IPS-18a (cell line): ENCODE measurements at regions not wholly inside any gene's neighbourhood (a gene's known extent, or its start where the extent isn't known, plus 50 kb on each side); places are given as distances from the start of the nearest gene placed in this dataset.

Experiments
- H3K27ac ChIP-seq: one replicate; pipeline ENCODE4 v1.5.1; 2013; ENCODE audit warnings: low read length
- H3K27me3 ChIP-seq: one replicate; pipeline ENCODE4 v1.6.1; 2013; ENCODE audit warnings: mild to moderate bottlenecking, low read length; ENCODE audit not compliant: control insufficient read depth, insufficient read depth
- H3K36me3 ChIP-seq: one replicate; pipeline ENCODE4 v1.6.1; 2013; ENCODE audit warnings: low read depth, low read length; ENCODE audit not compliant: control insufficient read depth
- H3K4me1 ChIP-seq: one replicate; pipeline ENCODE4 v1.6.1; 2013; ENCODE audit warnings: low read depth, low read length; ENCODE audit not compliant: control insufficient read depth
- H3K4me3 ChIP-seq: one replicate; pipeline ENCODE4 v1.5.1; 2013; ENCODE audit warnings: low read length
- H3K9ac ChIP-seq: one replicate; pipeline ENCODE4 v1.6.1; 2013; ENCODE audit warnings: mild to moderate bottlenecking, low read length, moderate library complexity
- H3K9me3 ChIP-seq: one replicate; pipeline ENCODE4 v1.6.1; 2013; ENCODE audit warnings: low read depth, low read length; ENCODE audit not compliant: control insufficient read depth

GRCh38 chr13:50708461-50708860 is 135.0 kb downstream of the DLEU7 start:
- no peaks in the 10 kb centered on the region for H3K4me1 ChIP-seq
- no peaks in the 10 kb centered on the region for H3K36me3 ChIP-seq
- H3K4me3 ChIP-seq = no peak overlapping the region
- no peaks in the 10 kb centered on the region for H3K27me3 ChIP-seq
- H3K9me3 ChIP-seq = no peaks in the 10 kb centered on the region
- no peak overlapping the region for H3K9ac ChIP-seq
- no peak overlapping the region for H3K27ac ChIP-seq

- no peaks in the 10 kb centered on the region for H3K36me3 ChIP-seq
- no peak overlapping the region for H3K27ac ChIP-seq
- no peaks in the 10 kb centered on the region for H3K27me3 ChIP-seq
- no peaks in the 10 kb centered on the region for H3K9me3 ChIP-seq
- no peaks in the 10 kb centered on the region for H3K4me1 ChIP-seq
- H3K4me3 ChIP-seq = no peak overlapping the region
- no peak overlapping the region for H3K9ac ChIP-seq
These were observed 134.4 kb downstream of the DLEU7 start for GRCh38 chr13:50709058-50709457.

GRCh38 chr13:50711131-50711815 is 132.2 kb downstream of the DLEU7 start:
- Histone ChIP-seq H3K36me3 (no peaks in the 10 kb centered on the region), H3K4me1 (no peaks in the 10 kb centered on the region), H3K27me3 (no peaks in the 10 kb centered on the region), H3K27ac (no peak overlapping the region), H3K4me3 (no peak overlapping the region), H3K9me3 (no peaks in the 10 kb centered on the region), H3K9ac (no peak overlapping the region)

GRCh38 chr13:50711996-50712395 is 131.5 kb downstream of the DLEU7 start:
- no peaks in the 10 kb centered on the region for H3K36me3 ChIP-seq
- H3K27ac ChIP-seq = no peak overlapping the region

GRCh38 chr13:50712456-50712855 is 131.0 kb downstream of the DLEU7 start:
- no peak overlapping the region for H3K4me3 ChIP-seq
- H3K36me3 ChIP-seq = no peaks in the 10 kb centered on the region
- H3K4me1 ChIP-seq = no peaks in the 10 kb centered on the region
- no peaks in the 10 kb centered on the region for H3K27me3 ChIP-seq
- H3K9me3 ChIP-seq = no peaks in the 10 kb centered on the region
- H3K27ac ChIP-seq = no peak overlapping the region
- H3K9ac ChIP-seq = no peak overlapping the region

More at GRCh38 chr13:50711996-50712395, 131.5 kb downstream of the DLEU7 start:
- no peaks in the 10 kb centered on the region for H3K27me3 ChIP-seq
- no peak overlapping the region for H3K4me3 ChIP-seq
- no peak overlapping the region for H3K9ac ChIP-seq
- H3K4me1 ChIP-seq = no peaks in the 10 kb centered on the region
- no peaks in the 10 kb centered on the region for H3K9me3 ChIP-seq

- H3K36me3 ChIP-seq = no peaks in the 10 kb centered on the region
- H3K27ac ChIP-seq = no peak overlapping the region
- no peaks in the 10 kb centered on the region for H3K4me1 ChIP-seq
- no peaks in the 10 kb centered on the region for H3K9me3 ChIP-seq
- no peak overlapping the region for H3K9ac ChIP-seq
- H3K4me3 ChIP-seq = no peak overlapping the region
- H3K27me3 ChIP-seq = no peaks in the 10 kb centered on the region
These were observed 130.6 kb downstream of the DLEU7 start for GRCh38 chr13:50712881-50713280.

GRCh38 chr13:50713523-50714248 is 129.8 kb downstream of the DLEU7 start:
- no peaks in the 10 kb centered on the region for H3K4me1 ChIP-seq
- H3K9ac ChIP-seq = no peak overlapping the region
- no peaks in the 10 kb centered on the region for H3K36me3 ChIP-seq
- H3K27me3 ChIP-seq = no peaks in the 10 kb centered on the region
- no peak overlapping the region for H3K4me3 ChIP-seq
- no peak overlapping the region for H3K27ac ChIP-seq
- no peaks in the 10 kb centered on the region for H3K9me3 ChIP-seq

GRCh38 chr13:50714891-50715290 is 128.6 kb downstream of the DLEU7 start:
- no peak overlapping the region for H3K9ac ChIP-seq
- H3K9me3 ChIP-seq = no peaks in the 10 kb centered on the region
- H3K4me1 ChIP-seq = no peaks in the 10 kb centered on the region
- H3K27ac ChIP-seq = no peak overlapping the region
- no peaks in the 10 kb centered on the region for H3K36me3 ChIP-seq
- H3K4me3 ChIP-seq = no peak overlapping the region
- H3K27me3 ChIP-seq = no peaks in the 10 kb centered on the region

GRCh38 chr13:50715402-50716146 is 127.9 kb downstream of the DLEU7 start:
- no peaks in the 10 kb centered on the region for H3K4me1 ChIP-seq
- no peak overlapping the region for H3K9ac ChIP-seq
- H3K4me3 ChIP-seq = no peak overlapping the region

GRCh38 chr13:50720861-50721671 is 122.4 kb downstream of the DLEU7 start:
- no peak overlapping the region for H3K27ac ChIP-seq
- H3K4me1 ChIP-seq = no peaks in the 10 kb centered on the region
- H3K9me3 ChIP-seq = no peaks in the 10 kb centered on the region
- H3K4me3 ChIP-seq = no peak overlapping the region
- H3K36me3 ChIP-seq = no peaks in the 10 kb centered on the region
- no peaks in the 10 kb centered on the region for H3K27me3 ChIP-seq
- H3K9ac ChIP-seq = no peak overlapping the region

More at GRCh38 chr13:50715402-50716146, 127.9 kb downstream of the DLEU7 start:
- Histone ChIP-seq H3K36me3 (no peaks in the 10 kb centered on the region), H3K27ac (no peak overlapping the region), H3K27me3 (no peaks in the 10 kb centered on the region), H3K9me3 (no peaks in the 10 kb centered on the region)

- no peaks in the 10 kb centered on the region for H3K27me3 ChIP-seq
- H3K4me1 ChIP-seq = no peaks in the 10 kb centered on the region
- no peaks in the 10 kb centered on the region for H3K36me3 ChIP-seq
- no peak overlapping the region for H3K4me3 ChIP-seq
- H3K9ac ChIP-seq = no peak overlapping the region
- H3K27ac ChIP-seq = no peak overlapping the region
- H3K9me3 ChIP-seq = no peaks in the 10 kb centered on the region
These were observed 121.9 kb downstream of the DLEU7 start for GRCh38 chr13:50721672-50721992.
